D341Med (cell line): ENCODE measurements at regions not wholly inside any gene's neighbourhood (a gene's known extent, or its start where the extent isn't known, plus 50 kb on each side); places are given as distances from the start of the nearest gene placed in this dataset.
A peak's percentile ranks its signal among the peaks of the same experiment; 100 is the strongest.
"Not testable (repeated sequence)": the region's sequence is repeated elsewhere in the genome, so short reads cannot be mapped to it uniquely, and the experiment has no call there.

ENCODE experiments used
- DNase-seq: peaks from one replicate; pipeline ENCODE4 v3.0.0; 2012; ENCODE audit warnings: low spot score

DNA sequence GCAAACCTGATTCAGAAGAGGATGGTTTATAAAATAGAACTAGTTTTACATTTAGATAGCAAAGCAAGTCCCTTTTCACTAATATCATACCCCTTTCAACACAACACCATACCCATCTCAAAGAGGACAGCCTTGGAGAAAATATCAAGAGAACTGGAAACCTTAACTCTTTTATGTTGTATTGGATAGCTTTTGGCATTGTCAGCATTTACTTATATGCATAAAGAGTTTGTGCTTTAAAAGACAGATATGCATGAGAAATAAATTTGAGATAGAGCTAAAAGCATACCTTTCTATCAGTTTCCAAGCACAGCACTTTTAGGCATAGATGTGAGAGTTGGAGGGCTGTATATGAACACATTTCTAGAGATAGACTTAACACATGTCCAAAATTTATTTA is 799.3 kb upstream of the ACO1 start:
- no peak for DNase-seq

GRCh38 chr9:31587146-31587545 is 797.3 kb upstream of the ACO1 start:
- no peak for DNase-seq

GRCh38 chr9:31588006-31588405 is 796.4 kb upstream of the ACO1 start:
- peak; percentile 34 for DNase-seq

DNA sequence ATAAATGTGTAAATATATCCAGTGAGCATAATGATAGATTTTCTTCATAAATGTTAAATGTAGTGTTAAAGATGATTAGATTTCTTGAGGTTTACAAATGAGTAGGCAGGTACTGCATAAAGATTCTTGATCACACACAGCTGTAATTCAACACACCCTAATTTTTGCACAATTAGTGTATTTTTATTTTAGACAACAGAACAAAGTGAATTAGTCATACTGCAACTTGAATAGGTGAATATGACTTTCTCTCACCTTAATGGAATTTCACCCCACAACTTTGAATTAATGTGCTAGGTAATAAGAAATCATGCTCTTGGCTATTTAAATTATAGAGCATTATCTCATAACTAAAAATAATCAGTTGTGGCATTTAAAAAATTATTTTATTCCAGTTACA is 795.7 kb upstream of the ACO1 start:
- no peak for DNase-seq

- no peak for DNase-seq
These were observed 794.4 kb upstream of the ACO1 start for GRCh38 chr9:31590091-31590490.

GRCh38 chr9:31597086-31597485 is 787.4 kb upstream of the ACO1 start:
- not testable (repeated sequence) for DNase-seq

- DNase-seq = no peak
These were observed 786.5 kb upstream of the ACO1 start for GRCh38 chr9:31597977-31598376.

DNA sequence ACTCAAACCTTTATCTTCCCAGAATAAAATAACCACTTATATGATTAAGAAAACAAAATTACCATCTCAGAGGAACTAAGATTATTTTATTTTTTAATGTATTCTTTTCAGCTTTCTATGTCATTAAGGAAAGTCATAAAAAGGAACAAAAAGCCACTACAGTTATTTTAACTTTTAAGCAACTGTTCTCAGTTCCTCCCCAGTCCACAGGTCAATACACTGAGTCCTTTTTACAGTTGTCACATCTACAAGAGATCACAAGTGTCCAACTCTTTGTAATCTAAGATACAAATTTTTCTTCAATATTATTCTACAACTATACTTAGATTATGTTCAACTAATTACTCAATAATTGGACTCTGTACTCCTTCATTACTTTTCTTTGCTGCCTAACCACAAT is 782.8 kb upstream of the ACO1 start:
- DNase-seq = no peak

DNA sequence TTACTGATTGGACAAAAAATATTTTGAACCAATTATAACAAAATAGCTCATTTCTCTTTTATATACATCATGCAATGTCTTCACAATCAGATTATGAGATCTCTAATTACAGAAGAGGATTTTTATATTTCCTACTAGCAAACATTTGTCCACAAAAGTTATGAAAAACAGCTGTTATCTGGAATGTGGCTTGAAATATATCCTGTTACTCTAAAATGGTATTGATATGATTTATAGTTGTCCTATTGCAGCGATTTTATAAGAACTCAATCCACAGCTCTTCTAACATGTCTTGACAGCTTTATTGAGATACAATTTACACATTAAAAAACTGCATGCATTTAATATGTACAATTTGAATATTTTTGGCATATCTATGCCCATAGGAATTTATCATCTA is 779.9 kb upstream of the ACO1 start:
- DNase-seq = no peak

DNA sequence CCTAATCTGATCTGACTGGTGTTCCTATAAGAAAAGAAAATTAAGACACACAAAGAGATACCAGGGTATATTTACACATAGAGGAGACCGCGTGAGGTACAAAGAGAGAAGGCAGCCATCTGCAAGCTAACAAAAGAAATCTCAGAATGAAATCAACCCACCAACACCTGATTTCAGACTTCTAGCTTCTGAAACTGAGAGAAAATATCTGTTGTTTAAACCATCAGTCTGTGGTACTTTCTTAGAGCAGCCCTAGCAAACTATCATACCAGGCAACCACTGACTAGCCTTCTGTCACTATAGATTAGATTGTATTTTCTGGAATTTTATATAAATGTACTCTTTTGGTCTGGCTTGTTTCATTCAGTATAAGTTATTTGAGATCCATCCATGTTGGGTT is 779.3 kb upstream of the ACO1 start:
- no peak for DNase-seq

DNA sequence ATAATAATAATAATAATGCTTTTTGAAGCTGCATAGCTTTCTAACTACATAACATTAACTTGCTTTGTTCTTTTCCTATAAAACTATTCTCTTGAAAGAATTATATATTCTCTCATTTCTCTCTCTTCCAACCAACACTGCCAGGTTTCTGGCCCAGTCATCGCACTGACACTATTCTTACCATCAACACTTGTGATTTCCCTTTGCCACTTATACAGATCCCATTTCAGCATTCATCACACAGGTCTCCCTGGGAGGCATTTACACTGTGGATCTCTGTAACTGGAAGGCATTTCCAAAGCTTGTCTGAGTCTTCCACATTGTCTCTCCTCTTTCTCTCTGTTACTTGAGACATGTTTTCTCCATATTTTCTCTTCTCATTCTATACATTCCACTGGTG is 777.8 kb upstream of the ACO1 start:
- DNase-seq = no peak

DNA sequence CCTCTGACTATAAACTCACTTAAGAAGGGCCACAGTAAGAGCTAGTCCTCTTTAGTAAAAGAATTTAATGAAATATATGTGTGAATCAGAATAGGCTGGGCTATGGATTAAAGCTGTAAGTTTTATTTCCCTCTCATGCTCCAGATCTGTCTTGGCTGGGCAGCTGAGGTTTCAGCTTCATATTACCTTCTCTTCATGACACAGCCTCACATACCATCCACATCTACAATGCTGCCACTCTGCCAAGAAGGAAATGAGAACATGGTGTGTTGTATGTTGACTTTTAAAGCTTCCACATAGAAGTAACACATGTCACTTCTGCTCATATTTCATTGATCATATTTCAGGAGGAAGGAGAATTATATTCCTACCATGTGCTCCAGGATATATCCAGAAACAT is 776.0 kb upstream of the ACO1 start:
- no peak for DNase-seq

- DNase-seq = no peak
These were observed 775.6 kb upstream of the ACO1 start for GRCh38 chr9:31608881-31609280.

GRCh38 chr9:31612336-31613030 is 772.0 kb upstream of the ACO1 start:
- DNase-seq = no peak

- DNase-seq = no peak
These were observed 768.5 kb upstream of the ACO1 start for GRCh38 chr9:31615966-31616365.

- no peak for DNase-seq
These were observed 760.9 kb upstream of the ACO1 start for GRCh38 chr9:31623511-31623910.

GRCh38 chr9:31629292-31629691 is 755.2 kb upstream of the ACO1 start:
- DNase-seq = no peak

DNA sequence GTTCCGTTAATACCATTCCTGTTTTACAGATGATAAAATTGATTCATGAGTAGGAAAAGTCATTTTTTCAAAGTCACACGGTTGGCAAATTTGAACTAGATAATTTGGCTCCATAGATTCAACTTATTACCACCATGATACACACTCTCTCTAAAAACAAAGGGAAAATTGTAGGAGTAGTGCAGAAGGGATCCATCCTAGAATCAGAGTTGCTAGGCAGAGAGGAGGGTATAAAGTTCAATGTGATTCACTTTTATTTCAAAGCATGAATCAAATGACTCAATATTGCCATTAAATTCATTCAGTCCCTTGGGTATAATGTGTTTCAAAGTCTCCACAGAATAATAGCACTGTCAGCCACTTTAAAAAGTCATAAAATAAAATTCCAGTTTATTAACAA is 747.2 kb upstream of the ACO1 start:
- no peak for DNase-seq

- DNase-seq = no peak
These were observed 746.6 kb upstream of the ACO1 start for GRCh38 chr9:31637861-31638260.

DNA sequence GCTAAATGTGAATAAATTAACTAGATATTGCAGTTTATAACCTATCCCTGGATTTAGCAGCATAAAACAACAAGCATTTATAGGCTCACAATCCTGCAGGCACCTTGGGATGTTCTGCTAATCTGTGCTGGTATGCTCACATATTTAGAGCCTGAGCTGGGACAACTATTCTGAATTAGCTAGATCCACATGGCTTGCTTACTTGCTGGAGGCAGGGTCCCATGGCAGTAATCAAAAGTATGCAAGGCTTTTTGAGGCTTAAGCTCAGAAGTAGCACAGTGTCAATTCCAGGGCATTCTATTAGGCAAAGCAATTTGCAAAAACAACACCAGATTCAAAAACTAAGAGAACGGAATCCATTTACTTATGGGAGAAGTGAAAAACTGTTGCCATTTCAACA is 745.0 kb upstream of the ACO1 start:
- peak; percentile 20 for DNase-seq

DNA sequence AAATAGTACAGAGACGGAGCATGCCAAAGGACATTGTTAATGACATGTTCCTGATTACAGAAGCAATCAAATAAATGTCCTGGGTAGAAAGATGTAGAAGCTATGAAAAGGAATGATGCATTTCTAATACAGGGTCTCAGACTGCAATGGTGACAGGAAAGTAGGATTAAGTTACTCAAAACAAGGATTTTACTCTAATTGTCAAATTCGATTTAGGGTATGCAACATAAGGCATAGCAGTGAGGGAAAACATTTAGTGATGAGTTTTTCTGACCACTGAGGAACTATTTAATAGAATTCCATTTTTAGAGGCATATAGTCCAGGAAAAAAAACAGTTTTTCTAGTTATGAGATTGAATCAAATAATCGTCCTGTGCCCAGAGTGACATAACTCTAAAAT is 715.1 kb upstream of the ACO1 start:
- DNase-seq = no peak

DNA sequence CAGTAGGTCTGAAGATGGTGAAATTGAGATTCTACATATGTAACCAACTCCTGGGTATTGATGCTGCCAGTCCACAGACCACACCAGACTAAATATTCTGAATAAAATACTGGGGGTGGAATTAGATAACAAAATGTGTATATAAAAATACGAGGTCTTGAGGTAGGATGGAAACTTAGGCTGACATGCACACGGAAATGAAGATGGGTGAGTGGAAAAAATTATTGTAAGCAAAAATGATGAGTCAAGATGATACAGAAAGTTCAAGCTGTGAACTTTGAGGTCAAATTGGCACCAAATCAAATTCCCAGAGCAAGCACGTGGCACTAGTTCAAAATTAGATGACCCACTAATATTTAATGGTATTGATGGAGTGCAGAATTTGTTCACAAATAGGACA is 713.4 kb upstream of the ACO1 start:
- no peak for DNase-seq

DNA sequence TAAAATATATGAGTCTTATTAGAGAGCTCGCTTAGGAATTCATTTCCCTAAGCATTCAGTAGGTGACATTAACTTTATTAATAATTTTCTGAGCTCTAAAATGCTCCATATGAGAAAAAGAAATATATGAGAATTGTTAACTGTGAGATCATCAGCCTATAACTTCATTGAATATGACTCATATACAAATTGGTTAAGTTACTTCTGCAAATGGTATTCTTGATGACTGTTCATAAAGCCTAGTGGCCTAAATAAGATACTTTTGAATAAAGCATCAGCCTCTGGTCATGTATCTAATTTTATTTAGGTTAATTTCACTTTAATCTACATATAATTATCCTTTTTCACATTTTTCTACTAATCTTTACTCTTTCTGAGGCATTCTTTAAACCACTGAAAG is 710.2 kb upstream of the ACO1 start:
- DNase-seq = no peak

GRCh38 chr9:31677415-31677814 is 707.0 kb upstream of the ACO1 start:
- no peak for DNase-seq

DNA sequence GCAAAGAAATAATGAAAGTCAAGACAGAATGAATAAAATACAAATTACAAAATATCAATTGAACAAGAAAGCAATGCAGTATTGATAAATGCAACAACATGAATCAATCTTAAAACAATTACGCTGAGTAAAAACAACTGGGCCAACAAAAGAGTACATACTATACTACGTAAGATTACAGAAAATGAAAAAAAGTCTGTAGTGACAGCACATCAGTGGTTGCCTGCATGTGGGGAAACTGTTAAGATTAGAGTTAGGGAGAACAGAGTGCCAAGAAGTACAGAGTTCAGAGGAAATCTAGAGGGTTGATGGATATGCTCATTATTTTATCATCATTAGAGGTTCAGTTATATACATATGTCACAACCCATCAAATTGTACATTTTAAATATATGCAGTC is 706.6 kb upstream of the ACO1 start:
- no peak for DNase-seq
